DMS114 treated with DMSO at 0.1 percent for 48 hours (cell line): ENCODE measurements at regions not wholly inside any gene's neighbourhood (a gene's known extent, or its start where the extent isn't known, plus 50 kb on each side); places are given as distances from the start of the nearest gene placed in this dataset.

Source experiments
- DNase-seq: peaks from one replicate; lab custom pipeline; 2025; ENCODE audit not compliant: unreplicated experiment; lab: John Stamatoyannopoulos, UW

DNA sequence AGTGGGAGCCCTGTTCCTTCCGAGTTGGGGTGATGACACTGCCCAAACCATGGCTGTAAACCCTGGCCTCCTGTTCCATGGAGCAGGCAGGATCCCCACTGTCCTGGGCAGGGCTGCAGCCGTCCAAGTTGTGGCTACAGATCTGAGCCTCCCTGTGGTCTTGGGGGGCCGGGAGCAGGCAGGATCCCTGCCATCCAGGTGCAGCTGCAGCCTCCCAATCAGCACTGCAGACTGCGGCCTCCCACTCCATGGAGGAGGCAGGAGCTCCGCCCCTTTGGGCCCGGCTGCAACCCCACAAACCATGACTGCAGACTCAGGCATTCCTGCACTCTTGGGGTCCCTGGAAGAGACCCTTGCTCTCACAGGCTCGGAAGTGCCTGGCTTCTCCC, 872.1 kb upstream of the GJE1 start:
- no peak for DNase-seq

DNA sequence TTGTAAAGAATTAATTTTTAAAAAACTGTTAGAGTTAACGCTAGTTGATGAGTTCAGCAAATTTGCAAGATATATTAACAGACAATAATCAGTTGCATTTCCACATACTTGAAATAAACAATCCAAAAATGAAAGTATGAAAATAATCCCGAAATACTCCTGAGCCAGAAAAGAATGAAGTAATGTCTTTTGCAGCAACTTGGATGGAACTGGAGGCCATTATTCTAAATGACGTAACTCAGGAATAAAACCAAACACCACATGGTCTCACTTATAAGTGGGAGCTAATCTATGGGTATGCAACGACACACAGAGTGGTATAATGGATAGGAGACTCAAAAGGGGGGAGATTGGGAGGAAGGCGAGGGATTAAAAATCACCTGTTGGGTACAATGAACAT, 872.9 kb upstream of the GJE1 start:
- no peak for DNase-seq

DNA sequence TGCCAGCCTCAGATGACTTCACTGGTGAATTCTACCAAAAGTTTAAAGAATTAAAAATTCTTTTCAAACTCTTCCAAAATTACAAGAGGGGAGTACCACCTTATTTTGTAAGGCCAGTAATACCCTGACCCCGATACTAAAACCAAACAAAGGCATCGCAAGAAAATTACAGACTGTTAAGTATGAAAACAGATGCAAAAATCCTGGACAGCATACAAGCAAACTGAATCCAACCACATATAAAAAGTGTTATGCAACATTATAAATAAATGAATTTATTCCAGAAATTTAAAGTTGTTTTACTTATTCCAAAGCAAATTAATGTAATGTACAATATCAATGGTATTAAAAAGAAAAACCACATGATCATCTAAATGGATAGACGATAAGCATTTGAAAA, 873.6 kb upstream of the GJE1 start:
- no peak for DNase-seq

DNA sequence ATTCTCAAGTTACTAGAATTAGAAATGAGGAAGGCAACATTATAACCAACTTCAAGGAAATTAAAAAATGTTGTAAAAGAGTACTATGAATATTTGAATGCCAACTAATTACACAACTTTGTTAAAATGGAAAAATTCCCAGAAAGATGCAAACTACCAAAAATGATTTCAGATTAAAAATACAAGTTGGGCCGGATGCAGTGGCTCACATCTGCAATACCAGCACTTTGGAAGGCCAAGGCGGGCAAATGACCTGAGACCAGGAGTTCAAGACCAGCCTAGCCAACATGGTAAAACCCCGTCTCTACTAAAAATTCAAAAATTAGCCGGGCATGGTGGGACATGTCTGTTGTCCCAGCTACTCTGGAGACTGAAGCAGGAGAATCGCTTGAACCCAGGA, 874.2 kb upstream of the GJE1 start:
- DNase-seq: no peak

DNA sequence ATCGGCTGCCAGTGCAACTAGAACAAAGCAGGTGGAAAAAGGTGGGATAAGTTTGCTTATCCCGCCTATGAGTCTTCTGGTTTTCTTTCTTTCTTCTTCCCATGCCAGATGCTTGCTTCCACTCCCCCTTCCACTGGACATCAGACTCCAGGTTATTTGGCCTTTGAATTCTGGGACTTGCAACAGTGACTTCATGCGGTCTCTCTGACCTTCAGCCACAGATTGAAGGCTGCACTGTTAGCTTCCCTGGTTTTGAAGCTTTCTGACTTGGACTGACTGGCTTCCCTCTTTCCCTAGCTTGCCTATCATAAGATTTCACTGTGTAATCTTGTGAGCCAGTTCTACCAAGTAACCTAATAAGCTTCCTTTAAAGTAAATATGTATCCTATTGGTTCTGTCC, 878.4 kb upstream of the GJE1 start:
- no peak for DNase-seq

DNA sequence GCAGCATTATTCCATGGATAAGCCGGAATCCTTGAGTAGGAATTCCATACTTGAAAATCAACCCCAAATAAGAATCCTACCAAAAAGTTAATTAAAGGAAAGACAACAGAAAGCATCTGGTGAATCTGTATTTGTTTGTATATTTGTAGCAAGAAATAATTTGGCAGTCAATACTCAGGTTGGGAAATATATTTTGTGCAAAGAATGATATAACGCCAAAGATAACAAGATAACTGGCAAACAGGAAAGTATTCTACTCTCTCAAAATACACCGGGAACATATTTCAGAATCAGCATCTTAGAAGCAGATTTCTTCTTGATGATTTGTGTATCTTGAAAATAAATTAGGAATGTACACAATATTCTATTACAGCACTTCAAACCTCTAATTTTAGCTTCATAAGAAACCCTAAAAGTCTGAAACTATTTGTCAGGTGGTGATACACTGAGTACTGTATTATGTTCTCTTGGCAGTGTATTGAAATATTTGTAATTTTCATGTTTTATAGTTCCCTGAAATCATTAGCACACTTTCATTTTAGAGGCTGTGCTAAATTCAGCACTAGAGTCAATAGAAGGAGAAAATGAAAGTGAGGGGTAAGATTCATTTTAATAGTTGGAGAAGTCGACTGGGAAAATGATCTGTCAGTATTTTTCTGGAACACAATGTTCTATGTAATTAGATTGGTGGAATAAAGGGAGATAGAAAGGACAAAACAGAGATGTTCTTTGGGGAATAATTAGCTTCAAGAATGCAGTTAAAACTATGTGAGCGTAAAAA, 879.7 kb upstream of the GJE1 start:
- DNase-seq: no peak

DNA sequence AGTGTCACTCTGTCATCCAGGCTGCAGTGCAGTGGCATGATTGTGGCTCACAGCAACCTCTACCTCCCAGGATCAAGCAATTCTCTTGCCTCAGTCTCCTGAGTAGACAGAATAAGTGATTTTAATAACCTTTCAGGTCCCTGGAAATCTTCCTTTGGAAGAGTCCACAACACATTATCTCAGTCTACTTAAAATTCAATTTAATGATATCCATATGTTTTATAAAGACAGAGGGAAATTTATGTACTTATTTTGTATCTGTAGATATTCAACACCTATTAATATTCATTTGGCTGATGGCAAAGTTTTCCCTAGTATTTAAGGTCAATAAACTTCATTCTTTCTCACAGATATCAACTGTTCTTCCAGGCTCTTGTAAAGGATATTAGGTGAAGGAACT, 881.4 kb upstream of the GJE1 start:
- DNase-seq: no peak

DNA sequence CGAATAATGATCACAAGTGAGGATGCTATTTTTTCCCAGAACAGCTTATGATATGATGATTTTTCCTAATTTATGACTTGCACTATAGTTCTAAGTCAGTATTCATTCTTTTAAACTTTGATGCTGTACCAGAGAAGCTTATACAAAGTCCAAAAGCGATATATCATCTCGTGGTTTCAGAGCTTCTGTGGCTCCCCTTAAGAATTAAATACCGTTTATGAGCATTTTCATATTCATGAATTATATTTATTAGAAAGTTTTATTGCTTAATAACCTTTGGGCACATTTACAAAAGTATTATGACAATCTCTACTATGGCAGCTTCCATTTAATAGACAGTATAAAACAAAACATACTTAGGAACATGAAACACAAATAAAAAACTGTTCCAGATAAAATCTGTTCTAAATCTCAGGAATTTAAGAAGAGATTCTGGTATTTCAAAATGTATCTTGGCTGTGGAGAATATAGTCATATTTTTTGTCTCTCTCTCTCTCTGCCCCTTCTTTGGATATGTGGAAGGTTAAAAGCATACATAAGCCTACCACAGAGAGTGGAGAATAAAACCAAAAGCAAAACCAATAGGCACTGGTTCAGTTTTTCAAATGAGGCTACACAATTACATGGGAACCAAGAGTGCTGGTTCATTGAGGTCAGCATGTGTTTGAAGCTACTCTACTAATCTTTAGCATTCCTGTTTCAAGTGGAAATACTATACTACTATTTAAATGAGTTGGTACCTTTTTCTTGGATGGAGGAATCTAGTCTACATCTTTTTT, 884.5 kb upstream of the GJE1 start:
- DNase-seq: no peak

DNA sequence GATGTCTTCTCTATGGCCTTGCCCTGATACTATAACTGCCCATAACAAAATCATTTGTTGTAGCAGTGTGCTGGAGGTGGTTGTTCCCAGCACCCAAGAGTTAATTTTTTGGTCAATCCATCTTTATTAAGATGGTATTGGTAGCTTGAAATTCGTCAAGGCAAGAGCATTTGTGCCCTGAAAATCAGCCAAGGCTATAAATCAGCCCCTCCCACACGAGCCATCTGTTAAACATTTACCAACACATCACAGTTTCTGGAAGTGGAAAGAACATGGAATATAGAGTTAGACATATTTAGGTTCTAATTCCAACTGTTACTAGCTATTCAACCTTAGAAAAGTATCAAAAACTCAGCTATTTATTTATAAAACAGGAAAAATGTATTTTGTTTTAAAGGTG, 888.4 kb upstream of the GJE1 start:
- no peak for DNase-seq

DNA sequence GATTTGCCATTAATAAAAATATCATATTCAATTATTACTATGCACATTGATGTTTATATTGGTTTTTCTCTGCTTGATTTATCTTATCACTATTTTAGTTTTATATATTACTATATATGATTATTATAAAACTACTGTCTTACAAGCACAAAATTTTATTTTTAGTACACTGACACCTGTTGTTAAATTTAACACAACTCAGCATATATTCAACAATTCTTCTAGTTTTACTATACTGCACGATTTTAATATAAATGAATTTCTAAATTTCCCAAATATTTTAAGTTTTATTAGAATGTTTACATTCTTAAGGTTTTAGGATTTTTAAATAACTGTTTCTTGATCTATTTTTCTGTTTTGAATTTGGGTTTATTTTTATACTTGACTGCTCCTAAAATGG, 889.8 kb upstream of the GJE1 start:
- no peak for DNase-seq

DNA sequence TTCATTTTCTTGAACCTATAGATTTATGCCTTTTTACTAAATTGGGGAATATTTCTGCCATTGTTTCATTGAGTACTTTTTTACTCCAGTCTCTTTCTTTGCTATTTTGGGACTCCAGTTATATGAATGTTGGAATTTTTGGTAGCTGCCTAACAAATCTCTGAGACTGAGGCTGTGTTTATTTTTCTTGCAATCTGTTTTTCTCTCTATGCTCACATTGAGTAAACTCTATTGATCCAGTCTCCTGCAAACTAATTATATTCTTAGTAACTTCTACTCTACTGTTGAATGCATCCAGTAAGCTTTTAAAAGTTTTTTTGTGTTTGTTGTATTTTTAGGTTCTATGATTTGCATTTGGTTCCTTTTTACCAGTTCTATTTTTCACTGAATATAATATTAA, 903.4 kb upstream of the GJE1 start:
- no peak for DNase-seq

DNA sequence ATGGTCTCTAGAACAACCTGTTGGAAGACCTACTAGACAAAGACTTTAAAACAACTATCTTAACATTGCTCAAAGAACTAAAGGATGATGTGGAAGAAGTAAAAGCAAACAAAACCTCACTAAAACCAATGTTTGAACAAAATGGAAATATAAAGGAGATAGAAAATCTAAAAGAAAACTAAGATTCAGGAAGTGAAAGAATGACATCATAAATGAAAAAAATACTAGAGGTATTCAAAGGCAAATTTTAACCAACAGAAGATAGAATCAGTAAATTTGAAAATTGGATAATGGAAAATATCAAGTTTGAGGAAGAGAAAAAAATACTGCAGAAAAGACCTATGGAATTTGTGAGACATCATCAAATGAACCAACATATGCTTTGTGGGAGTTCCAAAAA, 914.1 kb upstream of the GJE1 start:
- no peak for DNase-seq

DNA sequence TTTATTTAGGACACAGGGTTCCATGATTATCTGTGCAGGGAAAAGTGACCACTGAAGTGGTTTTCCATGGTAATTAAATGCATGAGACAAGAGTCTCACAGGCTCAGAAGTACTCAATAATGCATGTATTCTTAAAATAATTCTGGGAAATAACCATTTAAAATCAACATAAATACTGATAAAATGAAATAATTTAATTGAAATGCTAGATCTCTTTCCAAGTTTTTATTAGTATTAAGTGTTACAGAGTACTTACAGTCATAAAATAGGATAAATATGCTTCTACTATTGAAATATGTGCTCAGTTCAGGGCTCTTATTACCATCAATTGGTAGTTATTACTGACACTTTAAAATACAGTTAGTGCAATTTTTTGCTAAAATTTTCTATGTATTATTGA, 916.0 kb upstream of the GJE1 start:
- DNase-seq: no peak

DNA sequence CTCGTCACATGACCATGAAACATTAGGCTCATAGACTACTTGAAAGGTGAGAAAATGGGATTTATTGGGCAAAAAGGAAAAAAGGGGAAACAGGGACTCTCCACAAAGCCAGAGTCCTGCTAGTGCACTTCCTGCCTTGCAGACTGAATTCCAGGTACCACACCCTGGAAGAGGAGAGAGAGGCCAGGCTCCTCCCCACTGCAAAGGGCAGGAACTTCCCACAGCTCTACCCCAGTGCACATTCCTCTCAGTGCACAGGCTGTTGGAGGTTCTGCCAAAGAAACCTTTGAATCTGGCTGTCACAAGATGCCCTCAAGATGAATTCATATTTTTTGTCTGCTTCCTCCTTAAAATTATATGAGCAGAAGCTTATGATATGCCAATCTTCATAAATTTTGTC, 920.4 kb upstream of the GJE1 start:
- no peak for DNase-seq

DNA sequence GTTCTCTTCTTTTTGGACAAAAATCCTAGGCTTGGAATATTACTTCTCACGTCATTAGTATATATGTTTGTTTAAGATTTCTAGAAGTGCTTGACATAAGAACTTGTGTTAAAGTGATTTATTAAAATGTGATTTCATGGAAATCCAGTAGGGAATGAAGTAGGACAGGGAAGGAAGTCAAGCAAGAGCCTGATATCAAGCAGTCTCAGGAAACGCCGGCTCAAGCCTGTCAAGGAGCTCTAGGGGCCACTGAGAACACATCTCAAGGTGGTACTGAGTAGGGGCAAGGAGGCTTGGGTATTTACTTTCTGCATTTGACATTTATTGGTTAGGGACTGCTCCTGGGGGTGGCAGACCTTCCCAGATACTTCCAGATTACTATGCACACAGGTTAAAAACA, 920.9 kb upstream of the GJE1 start:
- no peak for DNase-seq

DNA sequence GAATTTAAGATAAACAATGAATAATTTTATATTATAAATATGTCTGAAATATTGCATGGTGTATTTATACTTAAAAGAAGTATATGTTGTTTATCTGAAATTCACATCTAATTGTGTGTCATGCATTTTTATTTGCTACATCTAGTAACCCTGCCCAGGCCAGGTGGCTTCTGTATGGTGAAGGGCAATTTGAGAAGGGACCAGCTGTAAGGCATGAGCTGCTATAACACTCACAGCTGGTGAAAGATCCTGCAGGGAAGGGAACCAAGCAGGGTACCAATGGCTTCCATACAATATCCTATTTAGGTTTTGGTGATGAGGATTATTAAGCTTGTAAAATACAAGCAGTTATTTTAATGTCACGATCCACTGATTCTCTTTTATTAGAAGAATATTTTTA, 921.8 kb upstream of the GJE1 start:
- no peak for DNase-seq

DNA sequence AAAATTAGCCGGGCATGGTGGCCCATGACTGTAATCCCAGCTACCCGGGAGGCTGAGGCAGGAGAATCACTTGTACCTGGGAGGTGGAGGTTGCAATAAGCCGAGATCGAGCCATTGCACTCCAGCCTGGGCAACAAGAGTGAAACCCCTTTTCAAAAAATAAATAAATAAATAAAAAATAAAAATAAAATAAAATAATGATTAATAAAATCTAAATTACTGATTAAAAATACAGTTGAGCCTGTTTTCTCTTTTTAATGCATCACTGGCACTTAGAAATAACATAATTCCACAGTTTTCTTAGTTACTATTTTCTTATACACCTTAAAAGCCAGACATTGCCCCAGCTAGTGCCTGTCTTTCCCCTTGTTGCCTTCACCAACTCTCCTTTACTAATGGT, 922.8 kb upstream of the GJE1 start:
- no peak for DNase-seq

DNA sequence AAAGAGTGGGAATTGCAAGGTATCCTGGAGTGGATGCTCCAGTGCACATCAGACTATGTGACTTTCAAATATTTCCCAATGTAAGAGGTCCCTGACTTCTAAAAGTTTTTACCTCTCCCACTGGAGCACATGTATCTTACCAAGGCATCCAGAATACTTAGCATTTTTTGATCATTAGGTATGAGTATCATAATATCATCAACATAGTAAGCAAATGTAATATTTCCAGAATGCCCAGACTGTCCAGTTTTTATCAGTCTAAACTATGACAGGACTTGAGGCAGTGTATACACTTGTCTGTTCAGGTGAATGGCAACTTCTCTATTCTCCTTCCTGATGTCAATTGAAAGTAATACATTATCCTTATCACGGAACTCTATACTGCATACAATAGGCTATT, 924.6 kb upstream of the GJE1 start:
- no peak for DNase-seq

DNA sequence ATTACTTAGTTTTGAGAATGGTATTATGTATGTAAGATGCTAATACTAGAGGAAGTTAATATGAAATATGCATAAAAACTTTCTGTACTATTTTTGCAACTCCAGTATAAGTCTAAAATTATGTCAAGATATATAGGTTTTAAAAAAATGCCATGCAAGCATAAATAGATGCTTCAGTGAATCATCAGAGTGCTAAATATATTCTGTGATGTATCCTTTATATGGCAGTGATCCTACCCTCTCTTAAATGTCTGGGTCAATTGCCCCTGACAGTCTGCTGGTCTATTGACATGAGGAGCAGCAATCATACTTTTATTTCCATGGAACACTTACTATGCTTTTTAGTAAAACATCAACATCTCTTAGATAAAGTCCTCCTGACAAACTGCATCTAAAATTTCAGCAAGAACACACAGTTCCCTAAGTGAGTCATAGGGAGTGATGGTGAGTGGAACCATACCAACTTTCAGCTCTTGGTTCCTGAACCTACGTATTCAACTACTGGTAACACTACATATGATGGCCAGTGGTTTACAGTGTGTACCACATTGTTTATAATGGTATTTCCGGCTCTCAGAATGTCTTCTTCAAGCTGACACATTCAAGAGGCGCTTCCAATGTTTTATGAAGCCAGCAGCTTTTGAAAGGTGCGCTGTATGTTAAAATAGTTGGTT, 928.7 kb upstream of the GJE1 start:
- no peak for DNase-seq

DNA sequence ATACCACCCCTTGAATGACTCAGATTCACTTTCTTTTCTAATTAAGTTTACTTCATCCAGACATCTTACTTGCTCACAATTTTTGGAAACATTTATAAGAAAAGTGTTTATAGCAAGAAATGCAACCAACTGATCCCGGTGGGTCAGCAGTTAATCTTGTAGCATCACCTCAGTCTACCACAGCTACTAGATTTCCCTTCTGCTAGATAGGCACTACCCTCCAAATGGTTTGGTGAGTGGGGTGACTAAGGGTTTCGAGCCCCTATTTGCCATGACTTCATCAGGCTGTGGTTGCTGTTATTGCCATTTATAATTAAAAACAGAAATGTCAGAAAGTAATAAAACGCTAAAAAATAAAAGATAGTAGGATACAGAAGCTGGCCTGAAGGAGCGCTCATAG, 930.1 kb upstream of the GJE1 start:
- DNase-seq: no peak

DNA sequence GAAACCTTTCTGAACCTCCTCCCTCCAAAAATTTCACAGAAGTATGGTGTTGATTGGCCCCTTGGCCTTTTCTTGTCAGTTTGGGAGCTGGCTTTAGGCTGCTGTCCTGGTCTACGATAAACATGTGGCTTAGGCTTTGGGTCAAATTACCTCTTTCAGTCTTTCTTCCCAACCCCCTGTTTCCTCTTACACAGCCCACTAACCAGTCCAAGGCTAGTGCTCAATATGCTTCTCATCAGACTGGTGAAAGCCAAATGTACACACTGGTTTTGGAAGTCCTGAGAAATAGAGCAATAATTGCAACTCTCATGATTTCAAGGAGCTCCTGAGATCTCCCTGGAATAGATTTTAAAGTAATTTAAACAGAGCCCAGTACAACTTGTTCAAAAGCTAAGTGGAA, 933.7 kb upstream of the GJE1 start:
- no peak for DNase-seq

DNA sequence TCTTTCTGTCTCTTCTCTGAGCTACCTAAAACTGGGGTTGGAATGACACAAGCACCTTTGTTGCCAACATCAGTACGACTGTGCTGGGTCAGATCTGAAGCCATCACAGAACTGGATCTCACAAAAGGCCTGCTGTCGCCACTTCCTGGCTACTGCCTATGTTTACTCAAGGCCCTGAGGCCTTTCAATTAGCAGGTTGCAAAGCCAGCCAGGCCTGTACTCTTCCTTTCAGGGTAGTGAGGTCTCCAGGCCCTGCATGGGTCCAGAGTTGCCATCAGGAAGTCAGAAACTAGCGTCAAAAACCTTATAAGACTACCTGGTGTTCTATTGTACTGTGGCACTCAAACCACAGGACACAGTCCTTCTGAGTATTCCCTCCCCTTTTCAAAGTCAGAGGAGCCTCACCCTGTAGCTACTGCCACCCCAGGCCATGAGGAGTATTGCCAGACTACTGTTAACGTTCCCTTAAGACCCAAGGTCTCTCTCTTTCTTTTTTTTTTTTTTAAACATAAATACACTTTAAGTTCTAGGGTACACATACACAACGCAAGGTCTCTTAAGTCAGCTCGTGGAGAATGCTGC, 937.4 kb upstream of the GJE1 start:
- DNase-seq: no peak
